ENCODE measurements at regions not wholly inside any gene's neighbourhood (a gene's known extent, or its start where the extent isn't known, plus 50 kb on each side); places are given as distances from the start of the nearest gene placed in this dataset.
A peak's percentile ranks its signal among the peaks of the same experiment; 100 is the strongest.
"Not testable (repeated sequence)": the region's sequence is repeated elsewhere in the genome, so short reads cannot be mapped to it uniquely, and the experiment has no call there.

DNA sequence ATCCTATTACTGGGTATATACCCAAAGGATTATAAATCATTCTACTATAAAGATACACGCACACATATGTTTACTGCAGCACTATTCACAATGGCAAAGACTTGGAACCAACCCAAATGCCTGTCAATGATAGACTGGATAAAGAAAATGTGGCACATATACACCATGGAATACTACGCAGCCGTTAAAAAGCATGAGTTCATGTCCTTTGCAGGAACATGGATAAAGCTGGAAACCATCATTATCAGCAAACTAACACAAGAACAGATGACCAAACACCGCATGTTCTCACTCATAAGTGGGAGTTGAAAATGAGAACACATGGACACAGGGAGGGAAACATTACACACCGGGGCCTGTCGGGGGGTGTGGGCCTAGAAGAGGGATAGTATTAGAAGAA lies 307.4 kb upstream of the TBX18 start:
- not testable (repeated sequence) for DNase-seq

GRCh38 chr6:85069577-85069976 lies 305.2 kb upstream of the TBX18 start:
- no peak for DNase-seq

DNA sequence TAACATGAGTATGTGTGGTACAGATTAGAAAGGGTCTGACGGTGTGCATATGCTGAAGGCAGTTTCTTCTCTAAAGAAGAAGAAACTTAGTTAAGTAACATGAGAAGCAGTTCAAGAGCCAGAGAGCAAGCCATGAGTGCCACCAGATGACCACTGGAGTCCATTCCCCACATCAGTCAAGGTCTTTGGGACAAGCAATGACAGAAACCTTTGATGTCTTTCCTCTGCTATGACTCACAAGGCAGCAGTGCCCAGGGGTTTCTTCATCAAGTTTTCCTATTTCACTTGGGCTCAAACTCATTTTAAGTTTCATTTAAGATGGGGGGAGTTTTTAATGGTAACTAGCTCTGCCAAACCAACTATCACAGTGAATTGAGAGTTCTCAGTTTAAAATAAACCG lies 303.8 kb upstream of the TBX18 start:
- DNase-seq, result peak; percentile 34

DNA sequence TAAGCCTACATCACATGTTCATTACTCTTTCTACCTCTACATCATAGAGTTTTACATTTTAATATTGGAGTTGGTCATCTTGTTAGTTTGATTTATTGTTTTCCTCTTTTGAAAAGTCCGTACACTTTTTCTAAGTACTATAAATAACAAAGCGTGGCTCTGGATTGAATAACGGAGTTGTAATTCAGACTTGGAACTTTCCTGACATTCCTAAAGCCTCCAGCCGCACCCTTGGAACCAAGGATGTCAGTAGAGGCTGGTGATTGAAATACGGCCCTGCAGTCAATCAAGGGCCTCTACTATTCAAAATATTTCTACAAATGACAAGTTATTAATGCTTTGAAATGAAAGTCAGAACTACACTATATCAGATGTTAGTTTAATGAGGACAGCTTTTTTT lies 301.9 kb upstream of the TBX18 start:
- no peak for DNase-seq

GRCh38 chr6:85065831-85066230 lies 301.4 kb upstream of the TBX18 start:
- no peak for DNase-seq

DNA sequence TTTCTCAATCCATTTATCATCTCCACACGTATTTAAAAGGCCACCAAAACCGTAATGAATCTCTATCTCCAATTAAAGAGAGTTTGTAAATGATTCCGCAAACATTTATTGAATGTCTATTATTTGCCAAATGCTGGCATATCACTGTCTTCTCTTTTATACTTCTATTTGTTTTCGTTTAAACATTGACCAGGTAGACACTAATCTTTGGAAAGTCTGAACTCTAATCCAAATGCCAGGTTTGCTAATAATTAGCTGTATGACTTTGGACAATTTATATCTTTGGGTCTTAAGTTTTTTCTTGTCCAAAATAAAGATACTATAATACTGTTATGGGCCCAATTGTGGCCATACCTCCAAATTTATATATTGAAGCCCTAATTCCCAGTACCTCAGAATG lies 299.2 kb upstream of the TBX18 start:
- no peak for DNase-seq

DNA sequence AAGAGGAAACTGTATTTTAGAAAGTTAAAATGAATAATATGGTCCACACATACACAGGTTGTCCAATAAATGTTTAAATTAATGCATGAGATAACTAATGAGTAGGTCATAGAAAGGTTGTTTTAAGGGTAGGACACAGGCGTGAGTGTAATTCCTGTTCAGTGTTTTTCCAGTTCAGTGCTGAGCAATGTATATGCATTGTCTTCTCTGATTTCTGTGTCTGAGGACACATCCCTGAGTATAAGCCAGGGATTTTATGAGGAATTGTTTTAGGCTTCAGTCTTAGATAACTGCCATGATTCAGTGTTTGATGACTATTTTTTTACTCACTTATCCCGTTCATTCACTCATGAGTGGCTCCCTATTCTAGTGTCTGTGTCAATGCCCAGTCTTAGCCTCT lies 298.5 kb upstream of the TBX18 start:
- DNase-seq, result no peak

GRCh38 chr6:85058806-85059205 lies 294.4 kb upstream of the TBX18 start:
- DNase-seq, result no peak

DNA sequence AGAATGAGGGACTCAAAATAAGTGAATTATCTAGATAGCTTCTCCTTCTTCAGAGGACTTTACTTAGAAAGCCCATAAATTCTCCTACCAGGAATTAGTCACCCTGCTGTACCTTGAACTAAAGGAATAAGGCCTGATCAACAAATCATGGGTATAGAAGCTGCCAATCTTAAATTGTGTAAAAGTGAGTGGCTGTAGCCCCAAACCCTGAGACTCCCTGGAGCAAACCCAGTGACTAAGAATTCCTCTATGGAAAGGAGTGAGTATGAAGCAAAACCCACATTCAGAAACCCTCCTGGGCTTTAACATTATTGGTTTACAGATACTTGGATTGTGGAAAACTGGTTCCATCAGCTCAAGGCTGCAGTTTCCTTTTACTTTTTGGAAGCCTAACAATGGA lies 285.8 kb upstream of the TBX18 start:
- no peak for DNase-seq

DNA sequence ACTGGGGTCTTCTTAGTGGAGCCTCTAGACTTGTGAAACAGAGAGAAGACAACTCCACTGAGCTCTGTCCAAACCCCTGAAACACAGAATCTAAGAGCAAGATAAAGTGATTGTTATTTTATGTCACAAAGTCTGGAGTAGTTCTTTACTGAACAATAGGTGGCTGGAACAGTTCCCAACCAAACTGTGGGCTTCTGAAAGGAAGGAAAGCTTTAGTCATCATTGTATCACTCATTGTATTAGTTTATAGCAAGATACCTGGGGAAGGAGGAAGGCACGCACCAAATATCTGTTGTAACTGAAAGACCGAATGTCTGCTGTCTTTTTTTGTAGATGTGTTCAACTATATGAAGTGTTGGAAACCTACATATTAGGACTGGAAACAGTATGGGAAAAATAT lies 284.9 kb upstream of the TBX18 start:
- DNase-seq, result no peak

DNA sequence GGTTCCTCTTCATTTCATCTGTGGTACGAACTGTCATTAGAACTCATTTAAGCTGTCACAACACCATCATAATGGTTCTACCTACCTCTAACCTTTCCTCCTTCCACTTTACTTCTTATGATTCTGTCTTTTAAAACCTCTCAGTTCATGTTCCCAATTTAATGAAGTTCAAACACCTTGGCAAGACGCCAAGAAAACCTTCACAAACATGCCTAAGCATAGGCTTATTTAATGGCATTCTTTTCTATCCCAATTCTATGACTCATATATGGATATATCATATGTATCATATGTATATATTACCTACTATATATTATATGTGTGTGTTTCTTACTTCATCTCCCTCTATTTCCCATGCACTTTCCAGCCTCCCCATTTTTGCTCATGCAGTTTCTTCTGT lies 283.4 kb upstream of the TBX18 start:
- DNase-seq, result no peak

DNA sequence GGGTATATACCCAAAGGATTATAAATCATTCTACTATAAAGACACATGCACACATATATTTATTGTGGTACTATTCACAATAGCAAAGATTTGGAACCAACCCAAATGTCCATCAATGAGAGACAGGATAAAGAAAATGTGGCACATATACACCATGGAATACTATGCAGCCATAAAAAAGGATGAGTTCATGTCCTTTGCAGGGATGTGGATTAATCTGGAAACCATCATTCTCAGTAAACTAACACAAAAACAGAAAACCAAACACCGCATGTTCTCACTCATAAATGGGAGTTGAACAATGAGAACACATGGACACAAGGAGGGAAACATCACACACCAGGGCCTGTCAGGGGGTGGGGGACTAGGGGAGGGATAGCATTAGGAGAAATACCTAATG lies 281.4 kb upstream of the TBX18 start:
- not testable (repeated sequence) for DNase-seq

- no peak for DNase-seq
Measured at GRCh38 chr6:85044361-85044760, 280.0 kb upstream of the TBX18 start.

- peak; percentile 95 for DNase-seq
Measured at GRCh38 chr6:85041376-85041775, 277.0 kb upstream of the TBX18 start.

GRCh38 chr6:85037221-85037620 lies 272.8 kb upstream of the TBX18 start:
- no peak for DNase-seq

DNA sequence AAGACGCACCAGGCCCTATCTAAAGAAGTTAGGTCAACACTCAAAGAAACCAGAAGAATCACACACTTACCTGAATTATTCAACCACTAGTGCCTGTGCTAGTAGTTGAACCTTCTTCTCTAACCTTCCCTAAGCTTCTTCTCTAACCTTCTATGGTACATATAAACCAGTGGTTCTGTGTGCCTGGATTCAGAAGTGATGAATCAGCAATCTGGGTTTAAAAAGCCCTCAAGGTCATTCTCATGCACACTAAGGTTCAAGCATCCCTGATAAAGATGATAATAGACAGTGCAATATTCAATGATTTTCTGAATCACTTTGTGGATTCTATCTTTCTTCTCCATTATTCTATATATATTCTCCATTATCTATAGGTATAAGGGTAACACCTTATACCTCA lies 271.4 kb upstream of the TBX18 start:
- DNase-seq, result no peak

- DNase-seq, result peak; percentile 15
Measured at GRCh38 chr6:85033547-85033946, 269.1 kb upstream of the TBX18 start.

GRCh38 chr6:85026021-85026420 lies 261.6 kb upstream of the TBX18 start:
- no peak for DNase-seq

DNA sequence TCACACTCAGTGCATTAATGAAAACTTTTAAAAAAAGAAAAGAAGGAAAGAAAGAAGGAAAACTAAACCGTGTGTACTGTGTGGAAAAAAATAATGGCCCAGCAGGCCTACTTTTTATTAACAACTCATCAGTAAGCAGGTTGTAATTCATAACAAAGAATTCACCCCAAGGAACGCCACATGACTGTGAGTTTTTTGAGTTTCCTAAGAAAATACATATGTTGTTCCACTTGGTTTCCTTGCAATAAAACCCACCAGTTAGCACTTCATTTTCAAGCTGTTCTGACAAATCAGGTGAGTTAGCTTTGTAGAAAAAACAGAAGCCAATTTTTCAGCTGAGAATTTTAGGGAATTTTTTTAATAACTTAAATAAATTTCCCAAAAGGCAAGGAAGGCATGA lies 259.3 kb upstream of the TBX18 start:
- no peak for DNase-seq

DNA sequence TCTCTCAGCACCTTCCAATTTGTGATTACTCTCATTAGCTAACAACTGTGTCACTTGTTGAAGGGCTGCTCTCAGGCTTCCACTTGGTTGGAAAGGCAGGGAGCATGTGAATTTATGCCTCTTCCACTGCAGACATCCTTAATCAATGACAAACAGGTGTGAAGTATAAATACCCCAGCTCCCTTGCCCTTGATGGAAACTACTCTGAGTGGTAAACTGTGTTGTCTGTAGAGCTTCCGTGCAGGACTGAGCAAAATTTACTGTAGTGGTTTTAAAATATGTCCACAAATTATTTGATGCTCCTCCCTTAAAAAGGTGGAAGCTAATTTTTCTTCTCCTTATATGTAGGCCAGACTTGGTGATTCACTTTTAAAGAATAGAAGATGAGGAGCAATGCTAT lies 253.0 kb upstream of the TBX18 start:
- no peak for DNase-seq

GRCh38 chr6:85016726-85017125 lies 252.3 kb upstream of the TBX18 start:
- no peak for DNase-seq

GRCh38 chr6:85015396-85015990 lies 251.1 kb upstream of the TBX18 start:
- DNase-seq, result peak; percentile 78

GRCh38 chr6:85010865-85011264 lies 246.5 kb upstream of the TBX18 start:
- DNase-seq, result no peak

GRCh38 chr6:85008296-85009009 lies 244.1 kb upstream of the TBX18 start:
- DNase-seq, result no peak

- DNase-seq, result no peak
Measured at GRCh38 chr6:85006362-85006761, 242.0 kb upstream of the TBX18 start.
